ENCODE measurements at regions not wholly inside any gene's neighbourhood (a gene's known extent, or its start where the extent isn't known, plus 50 kb on each side); places are given as distances from the start of the nearest gene placed in this dataset.

GRCh38 chr1:55275151-55275748, 60.1 kb upstream of the USP24 start:
- WGBS: 40% methylated on average over 12 of the region's 12 CpGs
- H3K4me3 ChIP-seq: no peak overlapping the region
- H3K27me3 ChIP-seq: no peaks in the 10 kb centered on the region
- TF ChIP-seq POLR2A (IDR thresholded peaks at IDR 0.05) (no peak), POLR2AphosphoS5 (IDR thresholded peaks at IDR 0.05) (no peak), EP300 (IDR thresholded peaks at IDR 0.05) (no peak)
- TF ChIP-seq, protein P1, sequence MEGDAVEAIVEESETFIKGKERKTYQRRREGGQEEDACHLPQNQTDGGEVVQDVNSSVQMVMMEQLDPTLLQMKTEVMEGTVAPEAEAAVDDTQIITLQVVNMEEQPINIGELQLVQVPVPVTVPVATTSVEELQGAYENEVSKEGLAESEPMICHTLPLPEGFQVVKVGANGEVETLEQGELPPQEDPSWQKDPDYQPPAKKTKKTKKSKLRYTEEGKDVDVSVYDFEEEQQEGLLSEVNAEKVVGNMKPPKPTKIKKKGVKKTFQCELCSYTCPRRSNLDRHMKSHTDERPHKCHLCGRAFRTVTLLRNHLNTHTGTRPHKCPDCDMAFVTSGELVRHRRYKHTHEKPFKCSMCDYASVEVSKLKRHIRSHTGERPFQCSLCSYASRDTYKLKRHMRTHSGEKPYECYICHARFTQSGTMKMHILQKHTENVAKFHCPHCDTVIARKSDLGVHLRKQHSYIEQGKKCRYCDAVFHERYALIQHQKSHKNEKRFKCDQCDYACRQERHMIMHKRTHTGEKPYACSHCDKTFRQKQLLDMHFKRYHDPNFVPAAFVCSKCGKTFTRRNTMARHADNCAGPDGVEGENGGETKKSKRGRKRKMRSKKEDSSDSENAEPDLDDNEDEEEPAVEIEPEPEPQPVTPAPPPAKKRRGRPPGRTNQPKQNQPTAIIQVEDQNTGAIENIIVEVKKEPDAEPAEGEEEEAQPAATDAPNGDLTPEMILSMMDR (IDR thresholded peaks at IDR 0.05): no peak
- no peaks in the 10 kb centered on the region for H3K36me3 ChIP-seq
- H3K4me1 ChIP-seq: peaks cover 26% of the 10 kb centered on the region
- peak overlapping the region; percentile 3 for H3K27ac ChIP-seq
- no peaks in the 10 kb centered on the region for H3K9me3 ChIP-seq
- no peak for DNase-seq (ENCODE audit: low spot score in 2 of 2)

- Histone ChIP-seq H3K4me1 (peaks cover 26% of the 10 kb centered on the region), H3K27ac (no peak overlapping the region), H3K36me3 (no peaks in the 10 kb centered on the region), H3K4me3 (no peak overlapping the region), H3K9me3 (no peaks in the 10 kb centered on the region), H3K27me3 (no peaks in the 10 kb centered on the region)
- DNase-seq (ENCODE audit: low spot score in 2 of 2): no peak
- TF ChIP-seq EP300 (IDR thresholded peaks at IDR 0.05): no peak
- TF ChIP-seq POLR2AphosphoS5 (IDR thresholded peaks at IDR 0.05): no peak
- TF ChIP-seq, protein P1 (IDR thresholded peaks at IDR 0.05): no peak
- TF ChIP-seq POLR2A (IDR thresholded peaks at IDR 0.05): no peak
- WGBS: 60% methylated on average over 2 of the region's 4 CpGs
Measured at GRCh38 chr1:55272994-55273393, 57.8 kb upstream of the USP24 start.

Measured in suprapubic skin (tissue), 4 donors.